A549 (cell line): ENCODE measurements at regions not wholly inside any gene's neighbourhood (a gene's known extent, or its start where the extent isn't known, plus 50 kb on each side); places are given as distances from the start of the nearest gene placed in this dataset.

Experiments
- ATAC-seq, 2 experiments: fragments of 200-7000 bp in 1 of 2; fragments of >200 bp in 1 of 2; cut with Nextera tagmentation in 1 of 2; cut with Tn5 transposase in 1 of 2; 3 replicates each; pipeline versions ENCODE4 v1.8.0 to v1.9.1; 2018 to 2020; ENCODE audit warnings: mild to moderate bottlenecking in 1 of 2, moderate library complexity in 1 of 2
- CTCF ChIA-PET: fragments of 300-600 bp; sonication (Branson Sonifier 250); formaldehyde crosslinking; extraction: SDS; loops from one replicate; lab custom pipeline; 2021; ENCODE audit warnings: antibody characterized with exemption, inconsistent platforms; lab: Yijun Ruan, JAX
- POLR2A ChIA-PET: fragments of 350-600 bp; formaldehyde crosslinking; extraction: SDS; loops from one replicate; lab custom pipeline; 2021; ENCODE audit warnings: antibody characterized with exemption, inconsistent platforms; lab: Yijun Ruan, JAX
- DNase-seq, 2 experiments: peaks; one replicate each; pipeline versions ENCODE4 v3.0.0 to v3.0.0-alpha.2; 2011 to 2016; ENCODE audit warnings: low read depth in 1 of 2, low spot score in 1 of 2
- FAIRE-seq: peaks from 2 replicates; lab custom pipeline; 2011; peaks lifted over from hg19 to GRCh38; lab: Jason Lieb, UNC
- H3K27ac ChIP-seq, 2 experiments: fragments of >200 bp; sonication (Bioruptor Twin); formaldehyde crosslinking; 3 replicates each; pipeline ENCODE4 v1.5.1; 2016 to 2017
- H3K4me1 ChIP-seq: fragments of >200 bp; sonication (Bioruptor Twin); formaldehyde crosslinking; 3 replicates; pipeline ENCODE4 v1.6.1; 2016
- H3K4me2 ChIP-seq: fragments of >200 bp; sonication (Bioruptor Twin); formaldehyde crosslinking; 3 replicates; pipeline ENCODE4 v1.6.1; 2016
- H3K4me3 ChIP-seq: fragments of >200 bp; sonication (Bioruptor Twin); formaldehyde crosslinking; 3 replicates; pipeline ENCODE4 v1.5.1; 2016
- H3K9me3 ChIP-seq: fragments of >200 bp; sonication (Bioruptor Twin); formaldehyde crosslinking; 3 replicates; pipeline ENCODE4 v1.6.1; 2016
- BHLHE40 ChIP-seq: IDR thresholded peaks from 2 replicates; pipeline ENCODE4 v1.6.1; 2012; ENCODE audit warnings: low read depth, low read length, inconsistent platforms
- CBX8 ChIP-seq: fragments of 200-600 bp; sonication (generic); IDR thresholded peaks from 2 replicates; pipeline ENCODE4 v1.6.1; 2016
- CHD4 ChIP-seq: fragments of 200-600 bp; sonication (generic); IDR thresholded peaks from 2 replicates; pipeline ENCODE4 v1.6.1; 2016; ENCODE audit warnings: antibody characterized with exemption, mild to moderate bottlenecking, borderline replicate concordance
- EP300 ChIP-seq, 2 experiments: fragments of >200 bp; sonication (Bioruptor Twin); formaldehyde crosslinking; IDR thresholded peaks; 2 replicates in 1 of 2; 3 replicates in 1 of 2; pipeline ENCODE4 v1.6.1; 2016 to 2017
- FOXS1 ChIP-seq: fragments of 250-450 bp; sonication (Bioruptor Pico); IDR thresholded peaks from 2 replicates; pipeline ENCODE4 v1.5.0; 2020; ENCODE audit warnings: mild to moderate bottlenecking, moderate library complexity
- JUN ChIP-seq, 2 experiments: fragments of >200 bp; sonication (Bioruptor Twin); formaldehyde crosslinking; IDR thresholded peaks; 2 replicates in 1 of 2; 3 replicates in 1 of 2; pipeline ENCODE4 v1.6.1; 2016 to 2017
- JUNB ChIP-seq: fragments of >200 bp; sonication (Bioruptor Twin); formaldehyde crosslinking; IDR thresholded peaks from 2 replicates; pipeline ENCODE4 v1.6.1; 2016
- MAFK ChIP-seq: fragments of 450-650 bp; IDR thresholded peaks from 2 replicates; pipeline ENCODE4 v1.6.1; 2014; ENCODE audit not compliant: partially characterized antibody
- MYC ChIP-seq: IDR thresholded peaks from 2 replicates; pipeline ENCODE4 v1.6.1; 2012; ENCODE audit warnings: mild to moderate bottlenecking, inconsistent platforms, low read length, improper control_type of control experiment, borderline replicate concordance
- POLR2A ChIP-seq: IDR thresholded peaks from 2 replicates; pipeline ENCODE4 v1.6.1; 2012; ENCODE audit warnings: mild to moderate bottlenecking, low read length
- RARB ChIP-seq: fragments of 250-450 bp; sonication (Bioruptor Pico); IDR thresholded peaks from 2 replicates; pipeline ENCODE4 v1.8.0; 2021; ENCODE audit warnings: mild to moderate bottlenecking, moderate library complexity
- ZC3H11A ChIP-seq: fragments of 450-650 bp; IDR thresholded peaks from 2 replicates; pipeline ENCODE4 v1.6.1; 2014; ENCODE audit warnings: antibody characterized with exemption, mild to moderate bottlenecking
- ZFP36 ChIP-seq: fragments of 450-650 bp; IDR thresholded peaks from 2 replicates; pipeline ENCODE4 v1.6.1; 2014; ENCODE audit warnings: borderline replicate concordance; ENCODE audit not compliant: partially characterized antibody
- ZNF302 ChIP-seq: fragments of 250-450 bp; sonication (Bioruptor Pico); IDR thresholded peaks from 2 replicates; pipeline ENCODE4 v1.9.0; 2021; ENCODE audit warnings: inconsistent platforms, mild to moderate bottlenecking, moderate library complexity
- ZSCAN20 ChIP-seq: fragments of 250-450 bp; sonication (Bioruptor Pico); IDR thresholded peaks from 2 replicates; pipeline ENCODE4 v1.8.0; 2022; ENCODE audit warnings: mild to moderate bottlenecking, moderate library complexity
- WGBS: methylation state at CpG from one replicate; pipeline ENCODE4 v1.1.6; 2017; ENCODE audit errors: missing lambda C conversion rate; 5-methylcytosine and 5-hydroxymethylcytosine counted together
- TF ChIP-seq, protein P1 (sequence below): fragments of >200 bp; sonication (Bioruptor Twin); formaldehyde crosslinking; IDR thresholded peaks from 3 replicates; pipeline ENCODE4 v1.5.1; 2016
- TF ChIP-seq, protein P2 (sequence below): fragments of >200 bp; sonication (Bioruptor Twin); formaldehyde crosslinking; IDR thresholded peaks from 2 replicates; pipeline ENCODE4 v1.6.1; 2016
- TF ChIP-seq, protein P3 (sequence below): fragments of 250-450 bp; sonication (Bioruptor Pico); IDR thresholded peaks from 2 replicates; pipeline ENCODE4 v1.5.0; 2021; ENCODE audit warnings: mild to moderate bottlenecking, moderate library complexity, borderline replicate concordance
- TF ChIP-seq, protein P4 (sequence below): IDR thresholded peaks from 2 replicates; pipeline ENCODE4 v1.6.1; 2012

DNA sequence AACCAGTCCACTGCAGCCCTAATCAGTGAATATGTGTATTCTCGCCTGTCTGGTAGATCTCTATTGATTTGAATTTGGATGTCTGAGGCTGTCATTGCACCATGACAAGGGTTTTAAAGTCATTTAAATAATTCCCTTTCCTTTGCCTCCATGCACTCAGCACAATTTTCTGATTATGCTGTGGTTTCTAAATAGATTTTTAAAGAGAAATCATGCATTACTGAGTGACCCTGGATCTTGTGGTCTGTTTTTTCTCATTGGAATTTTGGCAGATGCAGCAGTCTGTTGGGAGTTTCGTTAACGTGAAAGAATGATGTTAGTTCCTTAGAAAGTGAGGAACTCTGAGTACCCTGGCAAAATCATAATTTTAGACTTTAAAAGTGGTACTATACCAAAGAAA is 396.0 kb downstream of the LRRC70 start:
- FAIRE-seq, result no peak
- 3% methylated on average over 3 of the region's 3 CpGs for WGBS
- CTCF ChIA-PET, result interaction anchor here (0.8 kb wide), 1 partner anchor 77 kb away, joined by 3 read pairs; no protein-coding TSS in a partner anchor

DNA sequence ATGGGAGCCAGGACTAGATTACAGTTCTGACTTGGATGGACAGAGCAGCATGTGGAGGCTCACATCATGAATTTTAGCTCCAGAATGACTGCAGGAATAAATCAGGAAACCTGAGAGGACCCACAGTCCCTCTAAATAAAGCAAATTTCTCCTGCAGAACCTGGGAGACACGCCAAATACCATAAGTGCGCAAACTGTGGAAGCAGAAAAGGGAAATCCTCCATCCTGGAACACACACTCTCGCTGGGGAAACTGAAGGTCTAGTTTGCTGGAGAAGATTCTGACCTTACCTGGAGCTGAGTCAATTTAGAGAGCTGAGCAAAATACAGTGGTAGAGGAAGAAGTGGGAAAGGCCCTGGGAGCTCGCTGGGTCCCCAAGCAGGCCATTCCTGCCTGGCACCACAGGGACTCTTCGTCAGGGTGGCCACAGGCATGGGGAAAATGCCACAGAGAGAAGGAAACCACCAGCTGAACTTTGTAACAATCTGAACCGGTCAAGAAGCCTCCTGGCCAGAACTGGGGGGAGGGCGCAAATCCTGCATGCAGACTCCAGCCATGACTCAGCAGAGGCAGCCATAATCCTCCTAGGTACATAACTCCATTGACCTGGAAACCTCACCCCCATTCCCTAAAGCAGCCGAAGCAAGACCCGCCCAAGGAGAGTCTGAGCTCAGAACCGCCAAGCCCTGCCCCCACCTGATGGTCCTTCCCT is 390.9 kb downstream of the LRRC70 start:
- ChIA-PET POLR2A (no interaction called here), CTCF (no interaction called here)
- H3K9me3 ChIP-seq, result no peaks in the 10 kb centered on the region; the same call in 2 of the 3 replicates
- no peak overlapping the region for H3K27ac ChIP-seq
- FAIRE-seq (no peak), ATAC-seq (no peak), DNase-seq (no peak)
- no peak overlapping the region for H3K4me3 ChIP-seq
- no peaks in the 10 kb centered on the region for H3K4me1 ChIP-seq
- H3K4me2 ChIP-seq, result no peak overlapping the region
- 26% methylated on average over 10 of the region's 10 CpGs for WGBS
- TF ChIP-seq ZSCAN20 (CRISPR knock-in tag) (no peak), CBX8 (no peak), FOXS1 (CRISPR knock-in tag) (no peak), MAFK (no peak), RARB (CRISPR knock-in tag) (no peak)
- TF ChIP-seq, protein P1, sequence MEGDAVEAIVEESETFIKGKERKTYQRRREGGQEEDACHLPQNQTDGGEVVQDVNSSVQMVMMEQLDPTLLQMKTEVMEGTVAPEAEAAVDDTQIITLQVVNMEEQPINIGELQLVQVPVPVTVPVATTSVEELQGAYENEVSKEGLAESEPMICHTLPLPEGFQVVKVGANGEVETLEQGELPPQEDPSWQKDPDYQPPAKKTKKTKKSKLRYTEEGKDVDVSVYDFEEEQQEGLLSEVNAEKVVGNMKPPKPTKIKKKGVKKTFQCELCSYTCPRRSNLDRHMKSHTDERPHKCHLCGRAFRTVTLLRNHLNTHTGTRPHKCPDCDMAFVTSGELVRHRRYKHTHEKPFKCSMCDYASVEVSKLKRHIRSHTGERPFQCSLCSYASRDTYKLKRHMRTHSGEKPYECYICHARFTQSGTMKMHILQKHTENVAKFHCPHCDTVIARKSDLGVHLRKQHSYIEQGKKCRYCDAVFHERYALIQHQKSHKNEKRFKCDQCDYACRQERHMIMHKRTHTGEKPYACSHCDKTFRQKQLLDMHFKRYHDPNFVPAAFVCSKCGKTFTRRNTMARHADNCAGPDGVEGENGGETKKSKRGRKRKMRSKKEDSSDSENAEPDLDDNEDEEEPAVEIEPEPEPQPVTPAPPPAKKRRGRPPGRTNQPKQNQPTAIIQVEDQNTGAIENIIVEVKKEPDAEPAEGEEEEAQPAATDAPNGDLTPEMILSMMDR, result no peak
- TF ChIP-seq, protein P2, sequence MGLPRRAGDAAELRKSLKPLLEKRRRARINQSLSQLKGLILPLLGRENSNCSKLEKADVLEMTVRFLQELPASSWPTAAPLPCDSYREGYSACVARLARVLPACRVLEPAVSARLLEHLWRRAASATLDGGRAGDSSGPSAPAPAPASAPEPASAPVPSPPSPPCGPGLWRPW, result no peak

More for the DNA sequence above, 396.0 kb downstream of the LRRC70 start:
- no peak overlapping the region for H3K4me3 ChIP-seq
- H3K27ac ChIP-seq, result no peak overlapping the region
- H3K4me1 ChIP-seq, result no peaks in the 10 kb centered on the region
- DNase-seq, result no peak
- no peak for ATAC-seq
- TF ChIP-seq CHD4, result no peak
- TF ChIP-seq FOXS1 (CRISPR knock-in tag), result no peak
- TF ChIP-seq, protein P2, result no peak
- TF ChIP-seq MAFK, result no peak
- TF ChIP-seq, protein P3, sequence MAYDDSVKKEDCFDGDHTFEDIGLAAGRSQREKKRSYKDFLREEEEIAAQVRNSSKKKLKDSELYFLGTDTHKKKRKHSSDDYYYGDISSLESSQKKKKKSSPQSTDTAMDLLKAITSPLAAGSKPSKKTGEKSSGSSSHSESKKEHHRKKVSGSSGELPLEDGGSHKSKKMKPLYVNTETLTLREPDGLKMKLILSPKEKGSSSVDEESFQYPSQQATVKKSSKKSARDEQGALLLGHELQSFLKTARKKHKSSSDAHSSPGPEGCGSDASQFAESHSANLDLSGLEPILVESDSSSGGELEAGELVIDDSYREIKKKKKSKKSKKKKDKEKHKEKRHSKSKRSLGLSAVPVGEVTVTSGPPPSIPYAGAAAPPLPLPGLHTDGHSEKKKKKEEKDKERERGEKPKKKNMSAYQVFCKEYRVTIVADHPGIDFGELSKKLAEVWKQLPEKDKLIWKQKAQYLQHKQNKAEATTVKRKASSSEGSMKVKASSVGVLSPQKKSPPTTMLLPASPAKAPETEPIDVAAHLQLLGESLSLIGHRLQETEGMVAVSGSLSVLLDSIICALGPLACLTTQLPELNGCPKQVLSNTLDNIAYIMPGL, result no peak
- TF ChIP-seq MYC, result no peak
- TF ChIP-seq JUN (IDR thresholded peaks at IDR 0.05), result no peak
- no peak for TF ChIP-seq POLR2A
- no peak for TF ChIP-seq EP300 (IDR thresholded peaks at IDR 0.05)
- no peak for TF ChIP-seq ZC3H11A
- TF ChIP-seq CBX8, result no peak
- no peak for TF ChIP-seq JUNB
- no peak for TF ChIP-seq ZNF302 (CRISPR knock-in tag)
- POLR2A ChIA-PET, result no interaction called here
- no peaks in the 10 kb centered on the region for H3K9me3 ChIP-seq
- no peak overlapping the region for H3K4me2 ChIP-seq

DNA sequence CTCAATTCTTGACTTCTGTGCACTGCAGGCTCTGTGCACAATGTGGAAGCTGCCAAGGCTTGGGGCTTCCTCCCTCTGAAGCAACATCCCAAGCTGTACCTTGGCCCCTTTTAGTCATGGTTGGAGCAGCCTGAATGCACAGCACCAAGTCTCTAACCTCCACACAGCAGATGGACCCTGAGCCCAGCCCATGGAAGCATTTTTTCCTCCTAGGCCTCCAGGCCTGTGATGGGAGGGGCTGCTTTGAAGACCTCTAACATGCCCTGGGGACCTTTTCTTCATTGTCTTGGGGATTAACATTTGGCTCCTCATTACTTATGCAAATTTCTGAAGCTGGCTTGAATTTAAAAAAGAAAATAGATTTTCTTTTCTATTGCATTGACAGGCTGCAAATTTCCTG is 385.8 kb downstream of the LRRC70 start:
- Histone ChIP-seq H3K4me2 (no peak overlapping the region), H3K27ac (no peak overlapping the region)
- DNase-seq (no peak), FAIRE-seq (no peak), ATAC-seq (no peak)
- CTCF ChIA-PET, result no interaction called here
- TF ChIP-seq ZFP36 (peak; percentile 77), JUNB (no peak), BHLHE40 (no peak), CBX8 (no peak), MAFK (no peak)
- TF ChIP-seq, protein P4, sequence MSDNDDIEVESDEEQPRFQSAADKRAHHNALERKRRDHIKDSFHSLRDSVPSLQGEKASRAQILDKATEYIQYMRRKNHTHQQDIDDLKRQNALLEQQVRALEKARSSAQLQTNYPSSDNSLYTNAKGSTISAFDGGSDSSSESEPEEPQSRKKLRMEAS, result no peak
- TF ChIP-seq, all 56 proteins: peak for 1
- Histone ChIP-seq H3K4me1 (no peaks in the 10 kb centered on the region), H3K4me3 (no peak overlapping the region), H3K9me3 (peaks cover 6% of the 10 kb centered on the region; the same call in 1 of the 3 replicates)
- POLR2A ChIA-PET, result no interaction called here
